ENCODE measurements at regions not wholly inside any gene's neighbourhood (a gene's known extent, or its start where the extent isn't known, plus 50 kb on each side); places are given as distances from the start of the nearest gene placed in this dataset.

- Histone ChIP-seq H3K9me3 (no peaks in the 10 kb centered on the region), H3K27me3 (replicated peaks; ENCODE audit: control insufficient read depth, insufficient read depth, low read length) (no peaks in the 10 kb centered on the region; the same call in 1 of the 2 replicates), H3K4me3 (ENCODE audit: low read depth, low read length) (no peak overlapping the region), H3K4me1 (no peaks in the 10 kb centered on the region), H3K36me3 (ENCODE audit: control insufficient read depth, insufficient read depth, low read length) (no peaks in the 10 kb centered on the region)
- no peak for DNase-seq
- CTCF ChIA-PET = no interaction called here
- Mint-ChIP-seq H3K27ac (ENCODE audit: unreplicated experiment) (no peak overlapping the region), H3K27me3 (ENCODE audit: insufficient read depth, unreplicated experiment) (peaks cover 3% of the 10 kb centered on the region), H3K4me3 (ENCODE audit: unreplicated experiment) (no peak overlapping the region), H3K4me1 (ENCODE audit: low read depth, unreplicated experiment) (no peaks in the 10 kb centered on the region), H3K36me3 (ENCODE audit: insufficient read depth, unreplicated experiment) (no peaks in the 10 kb centered on the region), H3K9me3 (ENCODE audit: unreplicated experiment) (no peaks in the 10 kb centered on the region)
- no TSS peak for BruUV-seq (replicated peaks)
- POLR2A ChIA-PET = no interaction called here
- TF ChIP-seq, protein P1, sequence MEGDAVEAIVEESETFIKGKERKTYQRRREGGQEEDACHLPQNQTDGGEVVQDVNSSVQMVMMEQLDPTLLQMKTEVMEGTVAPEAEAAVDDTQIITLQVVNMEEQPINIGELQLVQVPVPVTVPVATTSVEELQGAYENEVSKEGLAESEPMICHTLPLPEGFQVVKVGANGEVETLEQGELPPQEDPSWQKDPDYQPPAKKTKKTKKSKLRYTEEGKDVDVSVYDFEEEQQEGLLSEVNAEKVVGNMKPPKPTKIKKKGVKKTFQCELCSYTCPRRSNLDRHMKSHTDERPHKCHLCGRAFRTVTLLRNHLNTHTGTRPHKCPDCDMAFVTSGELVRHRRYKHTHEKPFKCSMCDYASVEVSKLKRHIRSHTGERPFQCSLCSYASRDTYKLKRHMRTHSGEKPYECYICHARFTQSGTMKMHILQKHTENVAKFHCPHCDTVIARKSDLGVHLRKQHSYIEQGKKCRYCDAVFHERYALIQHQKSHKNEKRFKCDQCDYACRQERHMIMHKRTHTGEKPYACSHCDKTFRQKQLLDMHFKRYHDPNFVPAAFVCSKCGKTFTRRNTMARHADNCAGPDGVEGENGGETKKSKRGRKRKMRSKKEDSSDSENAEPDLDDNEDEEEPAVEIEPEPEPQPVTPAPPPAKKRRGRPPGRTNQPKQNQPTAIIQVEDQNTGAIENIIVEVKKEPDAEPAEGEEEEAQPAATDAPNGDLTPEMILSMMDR (IDR thresholded peaks at IDR 0.05; ENCODE audit: insufficient read depth in 1 of 2, low read depth in 1 of 2, low read length in 1 of 2, severe bottlenecking in 1 of 2, unreplicated experiment in 1 of 2) = no peak
- intact Hi-C loops (cut with micrococcal nuclease; ENCODE audit: unreplicated experiment) = no loop called here
Measured at GRCh38 chr4:129355516-129355915, 259.6 kb downstream of the C4orf33 start.

DNA sequence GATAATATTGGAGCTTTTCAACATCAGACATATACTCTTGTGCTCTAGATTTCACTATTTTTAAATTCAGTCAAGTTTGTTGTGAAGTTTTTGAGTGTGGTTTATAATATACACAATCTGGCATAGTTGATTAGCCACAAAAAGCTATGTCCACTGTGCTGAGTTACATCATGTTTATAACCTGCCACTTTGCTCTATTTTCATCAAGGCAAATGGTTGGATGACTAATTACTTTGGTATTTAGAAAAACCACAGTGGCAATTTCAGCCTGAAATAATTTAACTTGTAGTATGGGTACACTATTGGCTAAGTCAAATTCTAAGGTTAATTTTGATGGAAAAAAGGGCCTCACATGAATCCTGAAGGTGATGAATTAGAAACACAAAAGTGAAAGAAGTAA is 262.6 kb downstream of the C4orf33 start:
- Histone ChIP-seq H3K9me3 (no peaks in the 10 kb centered on the region), H3K27me3 (replicated peaks; ENCODE audit: control insufficient read depth, insufficient read depth, low read length) (no peaks in the 10 kb centered on the region; the same call in 1 of the 2 replicates), H3K4me1 (no peaks in the 10 kb centered on the region), H3K4me3 (ENCODE audit: low read depth, low read length) (no peak overlapping the region), H3K36me3 (ENCODE audit: control insufficient read depth, insufficient read depth, low read length) (no peaks in the 10 kb centered on the region)
- TF ChIP-seq, protein P1 (IDR thresholded peaks at IDR 0.05; ENCODE audit: insufficient read depth in 1 of 2, low read depth in 1 of 2, low read length in 1 of 2, severe bottlenecking in 1 of 2, unreplicated experiment in 1 of 2) = no peak
- H3K4me1 Mint-ChIP-seq (ENCODE audit: low read depth, unreplicated experiment) = no peaks in the 10 kb centered on the region
- peaks cover 3% of the 10 kb centered on the region for H3K27me3 Mint-ChIP-seq (ENCODE audit: insufficient read depth, unreplicated experiment)
- H3K4me3 Mint-ChIP-seq (ENCODE audit: unreplicated experiment) = no peak overlapping the region
- H3K9me3 Mint-ChIP-seq (ENCODE audit: unreplicated experiment) = no peaks in the 10 kb centered on the region
- H3K36me3 Mint-ChIP-seq (ENCODE audit: insufficient read depth, unreplicated experiment) = no peaks in the 10 kb centered on the region
- DNase-seq = no peak
- intact Hi-C loops (cut with micrococcal nuclease; ENCODE audit: unreplicated experiment) = no loop called here
- CTCF ChIA-PET = no interaction called here
- BruUV-seq (replicated peaks) = no TSS peak
- POLR2A ChIA-PET = no interaction called here
- no peak overlapping the region for H3K27ac Mint-ChIP-seq (ENCODE audit: unreplicated experiment)

GRCh38 chr4:129359461-129359860 is 263.5 kb downstream of the C4orf33 start:
- Mint-ChIP-seq H3K36me3 (ENCODE audit: insufficient read depth, unreplicated experiment) (no peaks in the 10 kb centered on the region), H3K9me3 (ENCODE audit: unreplicated experiment) (no peaks in the 10 kb centered on the region), H3K4me3 (ENCODE audit: unreplicated experiment) (no peak overlapping the region), H3K4me1 (ENCODE audit: low read depth, unreplicated experiment) (no peaks in the 10 kb centered on the region), H3K27me3 (ENCODE audit: insufficient read depth, unreplicated experiment) (no peaks in the 10 kb centered on the region), H3K27ac (ENCODE audit: unreplicated experiment) (no peak overlapping the region)
- no peaks in the 10 kb centered on the region for H3K36me3 ChIP-seq (ENCODE audit: control insufficient read depth, insufficient read depth, low read length)
- intact Hi-C loops (cut with micrococcal nuclease; ENCODE audit: unreplicated experiment) = no loop called here
- no peaks in the 10 kb centered on the region for H3K9me3 ChIP-seq
- H3K27me3 ChIP-seq (replicated peaks; ENCODE audit: control insufficient read depth, insufficient read depth, low read length) = no peaks in the 10 kb centered on the region; the same call in 1 of the 2 replicates
- ChIA-PET POLR2A (no interaction called here), CTCF (no interaction called here)
- H3K4me1 ChIP-seq = no peaks in the 10 kb centered on the region
- TF ChIP-seq, protein P1 (IDR thresholded peaks at IDR 0.05; ENCODE audit: insufficient read depth in 1 of 2, low read depth in 1 of 2, low read length in 1 of 2, severe bottlenecking in 1 of 2, unreplicated experiment in 1 of 2) = no peak
- no TSS peak for BruUV-seq (replicated peaks)
- no peak overlapping the region for H3K4me3 ChIP-seq (ENCODE audit: low read depth, low read length)
- DNase-seq = no peak

Data from Caco-2 (cell line).